ENCODE measurements at regions not wholly inside any gene's neighbourhood (a gene's known extent, or its start where the extent isn't known, plus 50 kb on each side); places are given as distances from the start of the nearest gene placed in this dataset.
A peak's percentile ranks its signal among the peaks of the same experiment; 100 is the strongest.
"Not testable (repeated sequence)": the region's sequence is repeated elsewhere in the genome, so short reads cannot be mapped to it uniquely, and the experiment has no call there.

DNA sequence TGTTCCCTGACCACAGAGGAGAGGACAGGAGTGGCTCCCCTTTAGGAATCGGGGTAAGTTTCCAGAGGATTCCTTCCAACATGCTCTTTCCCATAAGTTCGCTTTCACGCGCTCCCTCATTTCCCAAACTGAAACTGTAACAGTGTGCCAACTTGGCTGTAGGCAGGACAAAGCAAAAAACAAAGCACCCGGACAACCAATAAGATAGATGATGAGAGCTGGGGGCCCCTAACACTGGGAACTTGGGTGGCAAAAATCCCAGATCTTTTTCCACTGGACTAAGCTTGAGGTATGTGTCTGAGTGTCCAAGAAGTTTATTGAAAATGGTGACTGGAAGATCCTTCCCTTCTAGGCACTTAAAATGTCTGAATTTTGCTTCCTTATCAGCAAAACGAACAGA lies 258.7 kb upstream of the IL12B start:
- no peak for DNase-seq (ENCODE audit: low read depth)

DNA sequence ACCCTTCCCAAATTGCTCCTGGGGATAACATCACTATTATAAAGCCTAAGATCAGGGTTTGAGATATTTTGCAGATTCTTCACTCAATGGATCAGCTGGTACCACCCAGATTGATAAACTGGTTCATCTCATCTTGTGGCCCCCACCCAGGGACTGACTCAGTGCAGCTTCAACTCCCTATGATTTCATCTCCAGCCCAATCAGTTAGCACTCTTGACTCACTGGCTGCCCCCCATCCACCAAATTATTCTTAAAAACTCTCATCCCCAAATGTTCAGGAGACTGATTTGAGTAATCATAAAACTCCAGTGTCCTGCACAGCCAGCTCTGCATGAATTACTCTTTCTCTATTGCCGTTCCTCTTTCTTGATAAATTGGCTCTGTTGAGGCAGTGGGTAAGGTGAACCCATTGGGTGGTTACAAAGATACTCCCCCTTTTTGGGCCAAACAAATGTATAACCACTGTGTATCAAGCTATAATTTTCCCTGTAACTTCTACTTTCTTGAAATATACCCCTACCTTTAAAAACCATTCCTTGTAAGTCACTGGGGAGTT lies 263.3 kb upstream of the IL12B start:
- no peak for DNase-seq (ENCODE audit: low read depth)

DNA sequence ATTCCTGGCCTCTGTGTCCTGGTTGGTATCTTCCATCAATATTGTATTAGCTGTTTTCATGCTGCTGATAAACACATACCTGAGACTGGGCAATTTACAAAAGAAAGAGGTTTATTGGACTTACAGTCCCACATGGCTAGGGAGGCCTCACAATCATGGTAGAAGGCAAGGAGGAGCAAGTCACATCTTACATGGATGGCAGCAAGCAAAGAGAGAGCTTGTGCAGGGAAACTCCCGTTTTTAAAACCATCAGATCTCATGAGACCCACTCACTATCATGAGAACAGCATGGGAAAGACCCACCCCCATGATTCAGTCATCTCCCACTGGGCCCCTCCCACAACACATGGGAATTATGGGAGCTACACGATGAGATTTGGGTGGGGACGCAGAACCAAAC lies 265.3 kb upstream of the IL12B start:
- not testable (repeated sequence) for DNase-seq (ENCODE audit: low read depth)

DNA sequence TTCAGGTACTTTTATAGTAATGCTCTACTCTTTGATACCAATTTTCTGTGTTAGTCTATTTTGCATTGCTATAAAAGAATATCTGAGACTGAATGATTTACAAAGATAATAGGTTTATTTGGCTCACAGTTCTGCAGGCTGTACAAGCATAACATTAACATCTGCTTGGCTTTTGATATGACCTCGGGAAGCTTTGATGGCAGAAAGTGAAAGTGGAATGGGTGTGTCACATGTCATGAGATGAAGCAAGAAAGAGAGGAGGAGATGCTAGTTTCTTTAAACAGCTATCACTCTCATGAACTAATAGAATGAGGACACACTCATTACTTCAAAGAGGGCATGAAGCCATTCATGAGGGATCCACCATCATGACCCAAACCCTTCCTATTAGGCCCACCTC lies 270.9 kb upstream of the IL12B start:
- no peak for DNase-seq (ENCODE audit: low read depth)

DNA sequence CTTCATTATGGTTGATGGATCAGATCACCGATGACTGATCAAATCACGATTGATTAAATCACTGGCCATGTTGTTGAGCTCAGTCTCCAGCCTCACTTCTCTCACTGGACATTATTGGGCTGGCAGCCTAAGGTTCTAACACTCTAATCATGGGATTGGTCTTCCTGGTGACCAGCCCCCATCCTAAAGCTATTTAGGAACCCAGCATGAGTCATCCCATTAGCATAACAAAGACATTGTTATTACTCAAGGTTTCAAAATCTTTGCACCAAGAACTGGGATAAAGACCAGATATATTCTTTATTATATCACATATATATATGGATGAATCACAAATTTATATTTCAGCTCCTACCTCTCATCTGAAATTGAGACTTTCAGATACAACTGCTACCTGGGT lies 272.1 kb upstream of the IL12B start:
- DNase-seq (ENCODE audit: low read depth): no peak

DNA sequence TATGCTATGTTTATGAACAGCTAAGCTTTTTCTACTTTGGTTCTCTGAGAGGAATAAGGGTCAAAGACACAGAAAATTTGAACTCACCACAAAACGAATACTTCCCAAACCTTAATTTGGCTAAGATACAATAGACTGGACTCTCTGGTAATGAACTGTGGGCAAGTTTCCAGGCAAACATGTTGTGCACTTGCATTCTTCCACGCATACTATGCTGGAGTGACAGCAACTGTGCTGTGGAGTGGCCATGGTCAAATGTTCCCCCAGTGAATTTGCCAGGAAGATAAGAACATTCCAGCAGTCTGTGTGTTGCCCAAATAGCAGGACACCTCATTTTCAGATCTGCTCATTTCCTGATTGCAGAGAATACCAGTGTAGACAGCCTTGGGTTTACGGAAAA lies 275.3 kb upstream of the IL12B start:
- DNase-seq (ENCODE audit: low read depth): no peak

DNA sequence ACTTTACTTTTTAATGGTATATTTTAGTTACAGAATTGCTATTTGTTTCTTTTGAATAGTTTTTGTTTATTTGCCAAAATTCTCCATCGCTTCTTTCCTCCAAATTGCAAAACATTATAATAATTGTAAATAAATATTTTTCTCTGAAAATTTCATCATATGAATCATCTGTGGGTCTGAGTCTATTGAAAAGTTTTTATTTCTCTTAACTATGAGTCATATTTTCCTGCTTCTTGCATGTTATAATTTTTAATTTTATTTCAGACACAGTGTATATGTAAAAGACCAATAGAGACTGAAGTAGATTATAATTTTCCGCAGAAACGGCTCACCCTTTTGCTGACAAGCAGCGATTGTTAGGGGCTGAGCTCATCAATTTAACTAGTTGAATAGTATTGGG lies 279.1 kb upstream of the IL12B start:
- no peak for DNase-seq (ENCODE audit: low read depth)

DNA sequence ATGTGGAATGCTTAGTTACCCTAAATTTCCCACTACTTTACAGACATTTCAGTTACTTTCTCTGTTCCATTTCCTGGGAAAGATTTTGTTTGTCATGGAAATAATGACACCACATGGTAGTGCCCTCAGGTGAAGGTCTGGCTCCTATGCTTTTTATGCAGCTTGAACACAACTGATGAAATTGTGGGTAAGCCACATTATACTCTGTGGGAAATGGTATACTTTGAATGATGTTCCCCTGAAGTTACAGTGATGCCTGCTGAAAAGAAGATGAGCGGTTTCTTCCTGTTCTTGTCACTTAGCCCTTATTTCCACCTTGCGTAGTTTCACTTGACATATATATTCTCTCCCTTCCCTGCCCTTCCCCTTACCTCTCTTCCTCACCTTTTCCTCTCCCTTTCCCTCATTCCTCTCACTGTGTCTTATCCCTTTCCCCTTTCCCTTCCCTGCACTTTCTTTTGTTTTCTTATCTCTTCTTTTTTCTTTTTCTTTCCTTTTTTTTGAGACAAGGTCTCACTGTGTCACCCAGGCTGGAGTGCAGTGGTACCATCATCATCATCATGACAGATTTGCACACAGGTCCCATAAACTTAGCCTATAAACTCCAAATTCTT lies 280.8 kb upstream of the IL12B start:
- DNase-seq (ENCODE audit: low read depth): no peak

DNA sequence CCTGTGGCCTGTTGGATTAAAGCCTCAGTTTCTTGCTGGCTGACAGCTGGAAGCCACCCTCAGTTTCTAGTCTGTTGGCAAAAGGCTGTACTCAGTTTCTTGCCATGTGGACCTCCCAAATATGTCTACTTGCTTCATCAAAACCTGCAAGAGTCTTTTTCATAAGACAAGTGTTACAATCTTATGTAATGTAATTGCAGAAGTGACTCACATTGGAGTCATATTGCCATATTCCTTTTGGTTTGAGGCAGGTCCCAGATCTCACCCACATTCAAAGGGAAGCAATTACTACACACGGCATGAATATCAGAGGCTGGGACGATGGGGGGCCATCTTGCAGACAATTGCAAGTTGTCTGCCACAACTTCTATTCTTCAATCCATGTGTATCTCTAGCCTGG lies 286.7 kb upstream of the IL12B start:
- DNase-seq (ENCODE audit: low read depth): peak; percentile 21

DNA sequence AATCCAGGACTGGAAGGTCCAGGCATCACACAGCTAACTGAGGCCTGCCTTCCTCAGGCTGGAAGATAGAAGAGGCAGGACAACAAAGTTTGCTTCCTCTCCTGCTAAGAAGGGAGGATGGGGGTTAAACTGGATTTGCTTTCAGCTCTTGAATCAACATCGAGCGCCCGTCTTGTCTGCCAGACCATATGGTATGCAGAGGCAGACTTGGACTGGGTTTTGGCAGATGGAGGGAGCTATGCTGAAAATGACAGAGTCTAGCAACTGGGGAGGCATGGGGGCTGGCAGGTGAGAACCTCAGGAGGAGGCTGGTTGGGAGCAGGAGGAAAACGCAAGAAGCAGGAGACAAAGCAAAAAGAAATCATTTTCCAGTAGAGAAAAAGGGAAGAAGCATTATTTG lies 289.5 kb upstream of the IL12B start:
- DNase-seq (ENCODE audit: low read depth): no peak

DNA sequence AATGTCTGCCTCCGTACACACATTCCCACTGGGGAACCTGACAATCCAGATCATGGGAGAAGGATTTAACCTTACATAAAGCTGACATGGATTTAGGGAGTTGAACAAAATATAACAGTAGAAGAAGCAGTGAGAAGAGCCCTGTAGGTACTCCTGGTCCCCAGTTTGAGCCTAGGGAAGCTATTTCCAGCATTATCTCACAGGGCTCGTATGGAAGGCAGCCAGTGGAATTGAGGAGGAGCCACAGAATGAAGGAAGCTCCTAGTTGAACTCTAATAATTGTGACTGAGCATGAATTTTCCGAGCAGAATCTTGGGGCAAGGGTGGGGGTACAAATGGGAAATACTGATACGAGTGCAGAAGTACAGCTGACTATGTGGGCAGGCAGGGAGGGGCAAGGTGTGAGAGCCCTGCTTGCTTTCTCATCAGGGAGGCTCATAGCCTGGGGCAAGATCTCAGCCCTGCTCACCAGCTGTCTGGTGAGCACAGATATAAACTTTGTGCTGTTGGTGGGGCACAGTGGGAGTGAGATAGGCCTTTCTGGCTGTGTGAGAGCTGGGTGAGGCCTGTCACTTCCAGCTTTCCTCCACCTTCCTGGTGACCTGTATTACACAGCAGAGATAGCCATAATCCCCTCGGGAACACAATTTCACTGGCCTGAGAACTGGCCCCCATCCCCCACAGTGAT lies 290.7 kb upstream of the IL12B start:
- DNase-seq (ENCODE audit: low read depth): no peak

DNA sequence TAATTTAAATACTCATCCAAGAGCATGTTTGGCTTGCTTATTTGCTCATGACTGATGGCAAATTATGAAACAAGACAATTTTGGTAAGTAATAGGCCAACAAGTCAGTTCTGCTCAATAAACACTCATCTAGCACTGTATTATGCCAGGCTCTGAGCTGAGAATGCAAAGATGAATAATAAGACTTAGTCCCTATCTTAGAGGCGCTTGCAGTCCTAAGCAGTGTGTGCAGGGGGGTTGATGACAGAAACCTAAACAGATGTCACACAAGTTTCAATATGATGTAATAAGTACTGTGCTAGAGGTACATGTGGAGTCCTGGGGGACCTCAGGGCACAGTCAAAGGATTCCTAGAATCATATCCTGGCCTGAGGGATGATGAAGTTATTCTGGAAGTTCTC lies 287.6 kb upstream of the ADRA1B start:
- no peak for DNase-seq (ENCODE audit: low read depth)

DNA sequence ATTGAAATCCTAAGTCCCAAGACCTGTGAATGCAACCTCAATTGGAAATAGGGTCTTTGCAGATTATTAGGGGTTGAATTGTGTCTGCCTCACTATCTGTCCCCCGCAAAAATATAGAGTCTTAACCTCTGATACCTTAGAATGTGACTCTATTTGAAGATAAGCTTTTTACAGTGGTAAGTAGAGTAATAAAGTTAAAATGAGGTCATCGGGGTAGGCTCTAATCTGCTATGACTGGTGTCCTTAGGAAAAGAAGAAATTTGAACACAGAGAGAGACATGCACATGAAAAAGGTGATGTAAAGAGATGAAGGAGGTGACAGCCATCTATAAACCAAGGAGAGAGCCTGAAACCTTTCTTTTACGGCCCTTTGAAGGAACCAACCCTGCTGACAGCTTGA lies 287.1 kb upstream of the ADRA1B start:
- no peak for DNase-seq (ENCODE audit: low read depth)

DNA sequence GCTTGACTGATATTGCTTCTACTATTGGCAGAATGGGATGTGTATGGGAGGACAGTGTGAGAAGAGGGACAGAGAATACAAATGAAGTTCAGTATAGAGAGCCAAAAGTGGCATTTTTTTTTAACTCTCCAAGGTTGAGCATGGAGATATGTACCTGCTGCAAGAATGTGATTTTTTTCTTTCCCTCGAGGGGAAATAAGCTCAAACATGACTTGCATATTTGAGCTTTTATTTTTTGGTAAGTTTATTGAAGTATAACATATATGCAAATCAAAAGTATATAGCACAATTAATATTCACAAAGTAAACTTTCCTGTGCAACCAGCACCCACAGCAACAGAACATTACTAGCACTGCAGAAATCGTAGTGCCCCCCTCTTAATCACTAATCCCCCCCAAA lies 285.7 kb upstream of the ADRA1B start:
- no peak for DNase-seq (ENCODE audit: low read depth)

DNA sequence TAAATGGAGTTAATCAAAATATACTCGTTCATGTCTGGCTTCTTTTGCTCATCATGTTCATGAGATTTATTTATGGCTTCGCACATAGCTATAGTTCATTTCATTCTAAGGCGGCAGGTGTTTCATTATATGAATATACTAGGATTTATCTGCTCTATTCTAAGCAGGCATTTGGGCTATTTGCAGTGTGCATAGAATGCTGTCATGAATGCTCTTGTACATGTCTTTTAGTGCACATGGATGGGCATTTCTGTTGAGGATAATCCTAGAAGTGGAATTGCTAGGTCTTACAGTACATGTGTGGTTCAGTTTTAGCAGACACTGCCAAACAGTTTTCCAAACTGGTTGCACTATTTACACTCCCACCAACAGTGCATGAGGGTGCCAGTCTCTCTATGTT lies 285.3 kb upstream of the ADRA1B start:
- no peak for DNase-seq (ENCODE audit: low read depth)

DNA sequence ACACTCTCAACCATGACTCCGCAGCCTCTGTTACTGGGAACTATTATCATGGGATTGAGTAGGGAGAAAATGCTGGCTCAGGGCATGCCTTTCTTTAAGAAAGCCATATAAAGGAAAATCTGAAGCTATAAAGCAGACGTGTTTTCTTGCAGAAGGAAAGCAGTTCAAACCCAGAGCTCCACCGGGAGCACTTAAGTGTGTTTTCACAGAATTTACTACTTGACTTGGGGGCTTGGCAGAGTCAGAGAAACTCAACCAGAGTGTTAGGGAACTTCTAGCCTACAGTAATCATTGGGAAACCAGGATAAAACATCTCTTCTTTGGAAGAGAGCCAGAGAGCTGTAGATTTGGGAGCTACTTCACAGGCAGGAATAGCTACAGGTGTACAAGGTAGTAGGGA lies 283.4 kb upstream of the ADRA1B start:
- DNase-seq (ENCODE audit: low read depth): no peak

DNA sequence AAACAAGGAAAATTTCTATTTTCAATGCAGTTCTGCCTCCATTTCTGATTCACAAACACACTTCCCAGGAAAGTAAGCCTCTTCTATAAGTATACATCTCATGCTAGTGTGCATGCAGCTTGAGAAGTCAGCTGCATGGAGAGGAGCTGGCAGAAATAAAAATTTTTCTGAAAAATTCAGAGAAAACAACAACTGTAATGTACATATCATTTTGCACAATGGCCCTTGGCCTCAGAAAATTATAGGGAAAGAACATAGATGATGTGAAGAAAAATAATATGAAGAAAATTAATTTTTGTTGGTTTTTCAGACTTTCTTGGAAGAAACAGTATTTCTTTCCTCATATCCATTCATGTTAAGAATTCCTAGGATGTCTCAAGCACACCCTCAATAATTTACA lies 277.8 kb upstream of the ADRA1B start:
- no peak for DNase-seq (ENCODE audit: low read depth)

DNA sequence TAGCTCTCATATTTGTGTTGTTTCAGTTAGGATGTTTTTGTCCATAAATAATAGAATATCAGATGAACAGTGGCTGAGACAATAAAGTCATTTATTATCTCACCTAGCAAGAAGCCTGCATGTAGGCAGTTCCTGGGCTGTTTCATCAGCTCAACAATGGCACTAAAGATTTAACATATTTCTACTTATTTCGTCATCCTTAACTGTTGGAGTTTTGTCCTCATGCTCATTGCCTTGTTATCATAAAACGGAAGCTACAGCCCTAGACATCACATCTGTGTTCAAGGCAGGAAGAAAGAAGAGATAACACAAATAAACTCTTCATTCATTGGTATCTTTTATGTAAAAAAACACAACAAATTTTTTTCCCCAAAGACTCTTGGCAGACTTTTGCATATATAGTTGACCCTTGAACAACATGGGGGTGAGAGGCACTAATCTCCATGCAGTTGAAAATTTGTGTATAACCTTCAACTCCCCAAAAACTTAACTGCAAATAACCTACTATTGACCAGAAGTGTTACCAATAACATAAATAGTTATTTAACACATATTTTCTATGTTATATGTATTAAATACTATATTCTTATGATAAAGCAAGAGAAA lies 277.2 kb upstream of the ADRA1B start:
- DNase-seq (ENCODE audit: low read depth): no peak

DNA sequence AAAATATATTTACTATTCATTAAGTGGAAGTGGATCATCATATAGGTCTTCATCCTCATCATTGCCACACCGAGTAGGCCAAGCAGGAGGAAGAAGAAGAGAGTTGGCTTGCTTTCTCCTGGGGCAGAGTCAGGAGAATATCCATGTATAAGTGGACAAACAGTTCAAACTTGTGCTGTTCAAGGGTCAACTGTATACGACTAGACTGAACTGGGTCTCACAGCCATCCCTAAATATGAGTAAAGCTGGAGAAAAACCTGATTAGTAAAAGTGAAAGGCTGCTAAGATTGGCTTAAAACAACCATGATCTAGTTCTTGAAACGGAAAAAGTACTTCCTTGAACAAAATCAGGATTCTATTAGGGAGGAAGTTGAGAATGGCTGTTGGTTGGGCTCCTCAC lies 276.7 kb upstream of the ADRA1B start:
- DNase-seq (ENCODE audit: low read depth): no peak

DNA sequence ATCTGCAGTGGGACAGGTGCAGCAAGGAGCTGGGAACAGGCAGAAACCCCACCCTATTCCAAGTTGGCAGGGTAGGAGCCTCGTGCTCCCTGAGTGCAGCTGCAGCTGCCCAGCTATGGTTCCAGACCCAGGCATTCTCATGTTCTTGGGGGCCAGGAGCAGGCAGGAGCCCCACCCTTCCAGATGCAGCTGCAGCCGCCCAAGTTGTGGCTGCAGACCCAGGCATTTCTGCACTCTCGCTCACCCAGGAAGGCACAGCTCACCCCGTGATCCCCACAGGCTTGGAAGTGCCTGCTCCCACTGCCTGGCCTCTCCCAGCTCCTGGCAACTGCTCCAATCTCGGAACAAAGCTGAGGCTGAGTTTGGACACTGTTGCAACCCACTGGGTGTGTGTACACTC lies 275.8 kb upstream of the ADRA1B start:
- no peak for DNase-seq (ENCODE audit: low read depth)

DNA sequence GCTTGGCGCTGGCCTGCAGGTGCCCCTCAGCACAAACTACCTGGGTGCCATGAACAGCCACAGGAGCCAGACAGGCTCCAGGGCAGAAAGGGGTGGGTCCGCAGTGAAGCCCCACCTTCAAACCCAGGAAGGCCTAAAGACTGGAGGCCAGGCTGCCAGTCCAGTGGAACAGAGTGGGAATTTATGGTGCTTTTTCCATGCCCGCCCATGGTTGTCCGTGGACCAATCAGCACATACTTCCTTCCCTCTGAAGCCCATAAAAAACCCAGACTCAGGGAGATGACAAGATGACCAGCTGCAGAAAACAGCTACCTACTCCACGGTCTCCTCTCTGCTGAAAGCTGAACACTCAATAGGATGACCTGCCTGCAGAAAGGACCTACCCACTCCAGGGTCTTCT lies 275.4 kb upstream of the ADRA1B start:
- DNase-seq (ENCODE audit: low read depth): no peak

DNA sequence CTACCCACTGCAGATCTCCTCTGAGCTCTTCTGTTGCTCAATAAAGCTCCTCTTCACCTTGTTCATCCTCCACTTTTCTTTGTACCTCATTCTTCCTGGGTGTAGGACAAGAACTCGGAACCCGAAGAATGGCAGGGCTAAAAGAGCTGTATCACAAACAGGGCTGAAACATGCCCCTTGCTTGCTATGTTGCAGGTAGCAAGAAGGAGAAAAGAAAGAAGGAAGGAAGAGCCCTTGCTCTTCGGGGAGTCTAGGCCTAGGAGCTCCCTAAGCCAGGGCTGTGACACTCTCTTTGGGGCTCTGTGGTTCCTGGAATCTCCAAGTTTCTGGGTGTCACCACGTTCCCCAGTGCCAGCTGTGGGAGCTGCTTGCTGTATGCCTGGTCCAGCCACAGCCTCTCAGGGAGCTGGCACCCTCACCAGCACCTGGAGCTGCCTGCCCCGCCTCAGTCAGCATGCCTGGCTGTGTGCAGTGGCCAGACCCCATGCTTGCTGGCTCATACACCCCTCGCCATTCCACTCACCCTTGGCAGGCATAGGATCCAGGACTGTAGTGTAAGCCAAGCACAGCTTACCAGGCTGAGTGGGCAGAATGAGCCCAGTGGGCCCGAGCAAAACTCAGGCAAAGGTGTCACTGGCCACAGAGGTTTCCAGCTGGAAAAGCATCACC lies 274.8 kb upstream of the ADRA1B start:
- no peak for DNase-seq (ENCODE audit: low read depth)

DNA sequence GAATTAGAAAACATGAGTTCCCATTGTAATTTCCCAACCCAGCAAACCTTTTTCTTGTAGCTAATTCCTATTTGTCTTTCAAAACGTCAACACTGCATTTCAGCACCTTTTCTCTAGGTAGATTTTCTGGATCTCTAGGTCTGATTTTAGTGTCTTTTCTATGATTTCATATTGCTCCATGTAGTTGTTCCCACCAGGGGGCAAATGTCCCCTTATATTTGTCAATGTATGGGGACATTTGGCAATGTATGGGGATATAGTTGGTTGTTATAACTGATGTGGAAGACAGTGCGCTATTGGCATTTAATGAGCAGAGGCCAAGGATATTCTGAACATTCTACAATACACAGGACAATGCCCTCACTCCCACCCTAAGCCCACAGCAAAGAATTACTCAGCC lies 273.9 kb upstream of the ADRA1B start:
- DNase-seq (ENCODE audit: low read depth): no peak

Data from GM04503 (cell line).